Ovary (tissue), 7 donors: ENCODE measurements at regions not wholly inside any gene's neighbourhood (a gene's known extent, or its start where the extent isn't known, plus 50 kb on each side); places are given as distances from the start of the nearest gene placed in this dataset.

Experiments
- DNase-seq, 5 donors: peaks; one replicate each; pipeline ENCODE4 v3.0.0-alpha.2; 2019 to 2020
- H3K27ac ChIP-seq, 2 donors: fragments of 200-600 bp; one replicate each; pipeline versions ENCODE4 v1.5.1 to v1.8.0; 2019 to 2022
- H3K27me3 ChIP-seq: fragments of 200-600 bp; one replicate; pipeline ENCODE4 v1.8.0; 2022
- H3K36me3 ChIP-seq: fragments of 200-600 bp; sonication (generic); one replicate; pipeline ENCODE4 v1.5.1; 2019
- H3K4me1 ChIP-seq: one replicate; pipeline ENCODE4 v1.8.1; 2013; ENCODE audit warnings: mild to moderate bottlenecking, moderate library complexity; ENCODE audit not compliant: insufficient read depth
- H3K4me3 ChIP-seq: fragments of 200-600 bp; sonication (generic); one replicate; pipeline ENCODE4 v1.5.1; 2017
- H3K9me3 ChIP-seq, 2 donors: fragments of 200-600 bp in 1 of 2; sonication (generic) in 1 of 2; one replicate each; pipeline versions ENCODE4 v1.5.1 to v1.8.1; 2013 to 2019; ENCODE audit warnings: mild to moderate bottlenecking in 1 of 2, moderate library complexity in 1 of 2
- CTCF ChIP-seq, 3 donors: fragments of 450-650 bp in 2 of 3; fragments of 200-600 bp in 1 of 3; IDR thresholded peaks; one replicate each; pipeline versions ENCODE4 v1.5.1 to v1.8.0; 2016 to 2022; ENCODE audit warnings: antibody characterized with exemption in 3 of 3, mild to moderate bottlenecking in 1 of 3
- EP300 ChIP-seq: sonication (generic); formaldehyde crosslinking; IDR thresholded peaks from one replicate; pipeline ENCODE4 v1.6.1; 2017; ENCODE audit warnings: antibody characterized with exemption
- POLR2A ChIP-seq: fragments of 450-650 bp; IDR thresholded peaks from one replicate; pipeline ENCODE4 v1.6.1; 2017; ENCODE audit warnings: antibody characterized with exemption, mild to moderate bottlenecking, moderate library complexity
- WGBS, 3 donors: extraction: QIAGEN DNeasy Blood & Tissue Kit in 1 of 3; methylation state at CpG; one replicate each; pipeline versions ENCODE4 v1.1.5 to v1.1.7; 2013 to 2017; 5-methylcytosine and 5-hydroxymethylcytosine counted together
- intact Hi-C, 4 donors: fragments of 100-400 bp; cut with DNase I; formaldehyde crosslinking; loops; one replicate each; pipeline versions ENCODE4 v1.11.0 to v1.15.1; 2022 to 2023
- donor health status: DM: no; HTN: no; CAD: no; lungs with moderate emphysema.
- donor health status: DM: no; HTN: no; CAD: no.
- donor health status: Bipolar disorder and iron deficiency.
- donor health status: DM: no; HTN: no; CAD: no.
- donor health status: DM: yes; HTN: yes; CAD: no.

GRCh38 chr3:22175947-22176346 is 424.9 kb upstream of the ZNF385D start:
- no peaks in the 10 kb centered on the region for H3K4me1 ChIP-seq
- TF ChIP-seq POLR2A (no peak), CTCF (IDR thresholded peaks at IDR 0.05) (no peak), EP300 (no peak)
- intact Hi-C loops = no loop called here
- no peaks in the 10 kb centered on the region for H3K27me3 ChIP-seq
- no peaks in the 10 kb centered on the region for H3K36me3 ChIP-seq
- DNase-seq = no peak
- H3K9me3 ChIP-seq = no peaks in the 10 kb centered on the region
- H3K4me3 ChIP-seq = no peak overlapping the region
- 10 to 24% (median 13%) methylated on average over 1 of the region's 1 CpG for WGBS, 3 donors
- no peak overlapping the region for H3K27ac ChIP-seq

- intact Hi-C loops = no loop called here
- TF ChIP-seq POLR2A (no peak), CTCF (IDR thresholded peaks at IDR 0.05) (no peak)
These were observed 425.9 kb upstream of the ZNF385D start for GRCh38 chr3:22176911-22177310.

GRCh38 chr3:22189616-22190015 is 438.6 kb upstream of the ZNF385D start:
- Histone ChIP-seq H3K27ac (no peak overlapping the region), H3K9me3 (no peaks in the 10 kb centered on the region), H3K36me3 (no peaks in the 10 kb centered on the region), H3K27me3 (no peaks in the 10 kb centered on the region), H3K4me3 (no peak overlapping the region), H3K4me1 (no peaks in the 10 kb centered on the region)
- TF ChIP-seq CTCF (IDR thresholded peaks at IDR 0.05) = no peak
- no peak for TF ChIP-seq POLR2A
- no peak for TF ChIP-seq EP300
- intact Hi-C loops = no loop called here
- no peak for DNase-seq

More at GRCh38 chr3:22176911-22177310, 425.9 kb upstream of the ZNF385D start:
- DNase-seq = no peak
- Histone ChIP-seq H3K4me3 (no peak overlapping the region), H3K9me3 (no peaks in the 10 kb centered on the region), H3K4me1 (no peaks in the 10 kb centered on the region), H3K27me3 (no peaks in the 10 kb centered on the region), H3K36me3 (no peaks in the 10 kb centered on the region), H3K27ac (no peak overlapping the region)
- 73 to 79% (median 74%) methylated on average over 3 of the region's 3 CpGs for WGBS, 3 donors

- H3K27me3 ChIP-seq = no peaks in the 10 kb centered on the region
- TF ChIP-seq POLR2A (no peak), CTCF (IDR thresholded peaks at IDR 0.05) (no peak), EP300 (no peak)
- WGBS, 3 donors = 23 to 53% (median 28%) methylated on average over 1 of the region's 1 CpG
- H3K27ac ChIP-seq = no peak overlapping the region
- no peaks in the 10 kb centered on the region for H3K4me1 ChIP-seq
- intact Hi-C loops = no loop called here
- no peaks in the 10 kb centered on the region for H3K9me3 ChIP-seq
- H3K4me3 ChIP-seq = no peak overlapping the region
- no peaks in the 10 kb centered on the region for H3K36me3 ChIP-seq
- DNase-seq = no peak
These were observed 448.1 kb upstream of the ZNF385D start for GRCh38 chr3:22199095-22199494.

GRCh38 chr3:22208844-22209243 is 457.8 kb upstream of the ZNF385D start:
- TF ChIP-seq EP300 (no peak), CTCF (IDR thresholded peaks at IDR 0.05) (no peak), POLR2A (no peak)
- Histone ChIP-seq H3K27me3 (no peaks in the 10 kb centered on the region), H3K4me1 (no peaks in the 10 kb centered on the region), H3K4me3 (no peak overlapping the region), H3K9me3 (no peaks in the 10 kb centered on the region), H3K27ac (no peak overlapping the region), H3K36me3 (no peaks in the 10 kb centered on the region)
- 18 to 28% (median 21%) methylated on average over 1 of the region's 1 CpG for WGBS, 3 donors
- no peak for DNase-seq
- intact Hi-C loops = no loop called here
